ENCODE measurements at regions not wholly inside any gene's neighbourhood (a gene's known extent, or its start where the extent isn't known, plus 50 kb on each side); places are given as distances from the start of the nearest gene placed in this dataset.
"Not testable (repeated sequence)": the region's sequence is repeated elsewhere in the genome, so short reads cannot be mapped to it uniquely, and the experiment has no call there.

DNA sequence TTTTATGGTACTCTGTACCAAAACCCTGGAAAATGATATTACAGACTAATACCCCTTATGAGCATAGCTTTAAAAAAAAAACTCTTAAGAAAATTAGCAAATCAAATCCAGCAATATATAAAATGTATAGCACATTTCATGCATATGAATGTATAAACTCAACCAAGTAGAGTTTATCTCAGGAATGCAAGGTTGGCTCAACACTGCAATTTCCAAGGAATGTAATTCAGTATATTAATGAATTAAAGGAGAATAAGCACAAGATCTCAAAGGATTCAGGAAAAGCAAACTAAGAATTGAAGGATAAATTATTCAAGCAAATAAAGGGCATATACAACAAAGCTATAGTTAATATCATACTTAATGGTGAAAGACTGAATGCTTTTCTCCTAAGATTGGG, 61.9 kb upstream of the RPL38 start:
- Histone ChIP-seq H3K4me1 (no peaks in the 10 kb centered on the region), H3K36me3 (no peaks in the 10 kb centered on the region), H3K9me3 (peaks cover 0 to 37% (median 21%) of the 10 kb centered on the region in 3 donors), H3K27ac (no peak overlapping the region), H3K4me3 (no peak overlapping the region), H3K27me3 (peaks cover 0 to 25% (median 0%) of the 10 kb centered on the region in 4 donors)
- intact Hi-C loops (cut with DNase I) = no loop called here
- TF ChIP-seq, protein P1, sequence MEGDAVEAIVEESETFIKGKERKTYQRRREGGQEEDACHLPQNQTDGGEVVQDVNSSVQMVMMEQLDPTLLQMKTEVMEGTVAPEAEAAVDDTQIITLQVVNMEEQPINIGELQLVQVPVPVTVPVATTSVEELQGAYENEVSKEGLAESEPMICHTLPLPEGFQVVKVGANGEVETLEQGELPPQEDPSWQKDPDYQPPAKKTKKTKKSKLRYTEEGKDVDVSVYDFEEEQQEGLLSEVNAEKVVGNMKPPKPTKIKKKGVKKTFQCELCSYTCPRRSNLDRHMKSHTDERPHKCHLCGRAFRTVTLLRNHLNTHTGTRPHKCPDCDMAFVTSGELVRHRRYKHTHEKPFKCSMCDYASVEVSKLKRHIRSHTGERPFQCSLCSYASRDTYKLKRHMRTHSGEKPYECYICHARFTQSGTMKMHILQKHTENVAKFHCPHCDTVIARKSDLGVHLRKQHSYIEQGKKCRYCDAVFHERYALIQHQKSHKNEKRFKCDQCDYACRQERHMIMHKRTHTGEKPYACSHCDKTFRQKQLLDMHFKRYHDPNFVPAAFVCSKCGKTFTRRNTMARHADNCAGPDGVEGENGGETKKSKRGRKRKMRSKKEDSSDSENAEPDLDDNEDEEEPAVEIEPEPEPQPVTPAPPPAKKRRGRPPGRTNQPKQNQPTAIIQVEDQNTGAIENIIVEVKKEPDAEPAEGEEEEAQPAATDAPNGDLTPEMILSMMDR (IDR thresholded peaks at IDR 0.05) = no peak
- TF ChIP-seq POLR2A (IDR thresholded peaks at IDR 0.05) = no peak
- no peak for DNase-seq

GRCh38 chr17:74143318-74143717, 60.2 kb upstream of the RPL38 start:
- H3K4me1 ChIP-seq; DNase-seq; H3K27ac ChIP-seq; H3K36me3 ChIP-seq; H3K4me3 ChIP-seq; intact Hi-C loops (cut with DNase I): not testable (repeated sequence)
- H3K9me3 ChIP-seq = peaks cover 0 to 37% (median 21%) of the 10 kb centered on the region in 3 donors
- H3K27me3 ChIP-seq = peaks cover 0 to 18% (median 0%) of the 10 kb centered on the region in 4 donors
- 71 to 77% methylated on average over 4 of the region's 4 CpGs for WGBS, 2 donors

- no peak overlapping the region for H3K27ac ChIP-seq
- 50 to 63% methylated on average over 6 of the region's 6 CpGs for WGBS, 2 donors
- peaks cover 0 to 34% (median 16%) of the 10 kb centered on the region in 3 donors for H3K9me3 ChIP-seq
- peaks cover 0 to 35% (median 0%) of the 10 kb centered on the region in 4 donors for H3K27me3 ChIP-seq
- no peak for DNase-seq
- intact Hi-C loops (cut with DNase I) = no loop called here
- TF ChIP-seq, protein P1 (IDR thresholded peaks at IDR 0.05) = no peak
- TF ChIP-seq POLR2A (IDR thresholded peaks at IDR 0.05) = no peak
- H3K36me3 ChIP-seq = no peaks in the 10 kb centered on the region
- no peak overlapping the region for H3K4me3 ChIP-seq
- H3K4me1 ChIP-seq = no peaks in the 10 kb centered on the region
Measured at GRCh38 chr17:74145756-74146155, 57.7 kb upstream of the RPL38 start.

DNA sequence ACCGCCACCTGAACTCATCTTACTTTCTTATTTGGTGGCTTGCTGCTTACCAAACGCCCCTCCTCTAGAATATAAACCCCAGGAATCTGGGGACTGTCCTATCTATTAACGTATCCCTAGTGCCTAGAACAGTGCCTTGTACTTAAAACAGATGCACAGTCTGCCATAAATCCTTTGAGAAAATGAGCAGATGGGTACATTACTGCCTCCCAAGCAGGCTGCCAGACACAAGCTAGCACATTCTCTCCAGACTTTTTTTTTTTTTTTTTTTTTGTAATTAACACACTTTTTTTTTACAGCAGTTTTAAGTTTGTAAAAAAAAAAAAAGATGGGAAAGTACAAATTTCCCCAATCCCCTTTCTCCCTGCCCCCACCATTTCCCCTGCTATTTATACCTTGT, 57.3 kb upstream of the RPL38 start:
- 67 to 81% methylated on average over 3 of the region's 3 CpGs for WGBS, 2 donors
- Histone ChIP-seq H3K4me1 (no peaks in the 10 kb centered on the region), H3K36me3 (no peaks in the 10 kb centered on the region), H3K27ac (no peak overlapping the region), H3K4me3 (no peak overlapping the region), H3K27me3 (peaks cover 0 to 38% (median 0%) of the 10 kb centered on the region in 4 donors), H3K9me3 (peaks cover 0 to 32% (median 16%) of the 10 kb centered on the region in 3 donors)
- DNase-seq = no peak
- TF ChIP-seq POLR2A (IDR thresholded peaks at IDR 0.05) = no peak
- TF ChIP-seq, protein P1 (IDR thresholded peaks at IDR 0.05) = no peak
- intact Hi-C loops (cut with DNase I) = no loop called here

- intact Hi-C loops (cut with DNase I) = no loop called here
- no peaks in the 10 kb centered on the region for H3K4me1 ChIP-seq
- WGBS, 2 donors = 66 to 72% methylated on average over 14 to 15 of the region's 15 CpGs
- H3K4me3 ChIP-seq = no peak overlapping the region
- H3K36me3 ChIP-seq = no peaks in the 10 kb centered on the region
- peaks cover 0 to 22% (median 10%) of the 10 kb centered on the region in 3 donors for H3K9me3 ChIP-seq
- H3K27ac ChIP-seq = no peak overlapping the region
- H3K27me3 ChIP-seq = peaks cover 0 to 48% (median 0%) of the 10 kb centered on the region in 4 donors
- no peak for DNase-seq
- no peak for TF ChIP-seq POLR2A (IDR thresholded peaks at IDR 0.05)
Measured at GRCh38 chr17:74147056-74147835, 56.2 kb upstream of the RPL38 start.

DNA sequence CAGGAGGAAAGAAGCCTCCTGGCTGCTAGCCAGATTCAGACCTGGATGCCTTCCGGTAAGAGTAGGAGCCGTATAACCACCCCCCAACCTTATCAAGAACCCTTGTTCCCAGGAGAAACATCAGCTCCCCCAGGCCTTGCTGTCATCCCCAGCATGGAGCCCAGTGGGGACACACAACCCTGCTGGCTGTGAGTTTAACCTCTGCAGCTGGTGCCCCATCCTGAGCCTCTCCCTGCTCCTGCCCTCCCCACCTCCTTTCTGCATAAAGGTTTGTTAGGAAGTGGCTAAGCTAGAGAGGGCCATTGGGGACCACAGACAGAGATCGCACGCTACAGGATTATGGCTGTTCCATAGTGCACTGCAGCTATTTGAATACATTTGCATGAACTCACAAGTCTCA, 55.5 kb upstream of the RPL38 start:
- DNase-seq = no peak
- intact Hi-C loops (cut with DNase I) = no loop called here
- 43 to 82% methylated on average over 1 to 3 of the region's 4 CpGs for WGBS, 2 donors

More for the DNA sequence above, 55.5 kb upstream of the RPL38 start:
- TF ChIP-seq, protein P1 (IDR thresholded peaks at IDR 0.05) = no peak
- TF ChIP-seq POLR2A (IDR thresholded peaks at IDR 0.05) = no peak
- Histone ChIP-seq H3K4me3 (no peak overlapping the region), H3K27ac (no peak overlapping the region), H3K36me3 (no peaks in the 10 kb centered on the region), H3K27me3 (peaks cover 0 to 50% (median 0%) of the 10 kb centered on the region in 4 donors), H3K4me1 (peaks cover 0 to 6% (median 0%) of the 10 kb centered on the region in 3 donors), H3K9me3 (peaks cover 0 to 14% (median 4%) of the 10 kb centered on the region in 3 donors)

All from esophagus squamous epithelium (tissue), 5 donors.